Endothelial cell (in vitro differentiated cells): ENCODE measurements at regions not wholly inside any gene's neighbourhood (a gene's known extent, or its start where the extent isn't known, plus 50 kb on each side); places are given as distances from the start of the nearest gene placed in this dataset.
"Not testable (repeated sequence)": the region's sequence is repeated elsewhere in the genome, so short reads cannot be mapped to it uniquely, and the experiment has no call there.

Experiments
- DNase-seq: peaks from one replicate; pipeline ENCODE4 v3.0.0; 2021; ENCODE audit warnings: low spot score
- H3K27ac Mint-ChIP-seq: one replicate; pipeline ENCODE4 v1.8.0; 2021; ENCODE audit warnings: mixed read lengths, inconsistent platforms; ENCODE audit not compliant: unreplicated experiment
- H3K27me3 Mint-ChIP-seq: one replicate; pipeline ENCODE4 v1.8.0; 2021; ENCODE audit warnings: mild to moderate bottlenecking, moderate library complexity, mixed read lengths, inconsistent platforms; ENCODE audit not compliant: unreplicated experiment
- H3K36me3 Mint-ChIP-seq: one replicate; pipeline ENCODE4 v1.8.0; 2021; ENCODE audit warnings: mild to moderate bottlenecking, low read depth, mixed read lengths, inconsistent platforms; ENCODE audit not compliant: unreplicated experiment
- H3K4me1 Mint-ChIP-seq: one replicate; pipeline ENCODE4 v1.8.0; 2021; ENCODE audit warnings: mild to moderate bottlenecking, mixed read lengths, inconsistent platforms; ENCODE audit not compliant: unreplicated experiment
- H3K4me3 Mint-ChIP-seq: one replicate; pipeline ENCODE4 v1.8.0; 2021; ENCODE audit warnings: mild to moderate bottlenecking, mixed read lengths, inconsistent platforms; ENCODE audit not compliant: unreplicated experiment
- H3K9me3 Mint-ChIP-seq: one replicate; pipeline ENCODE4 v1.8.0; 2021; ENCODE audit warnings: mixed read lengths, inconsistent platforms; ENCODE audit not compliant: unreplicated experiment
- CTCF ChIP-seq: fragments of 200-600 bp; sonication (generic); IDR thresholded peaks from one replicate; pipeline ENCODE4 v1.5.0; 2021; ENCODE audit warnings: antibody characterized with exemption; ENCODE audit not compliant: unreplicated experiment

- Mint-ChIP-seq H3K9me3 (no peaks in the 10 kb centered on the region), H3K27me3 (peaks cover 1% of the 10 kb centered on the region), H3K36me3 (no peaks in the 10 kb centered on the region), H3K4me3 (peak overlapping the region; percentile 40), H3K27ac (no peak overlapping the region), H3K4me1 (peaks cover 4% of the 10 kb centered on the region)
- TF ChIP-seq CTCF, result no peak
- DNase-seq, result no peak
These were observed 94.8 kb upstream of the CDK13 start for GRCh38 chr7:39855325-39855674.

- not testable (repeated sequence) for H3K27me3 Mint-ChIP-seq, H3K9me3 Mint-ChIP-seq, H3K4me1 Mint-ChIP-seq, H3K36me3 Mint-ChIP-seq, H3K4me3 Mint-ChIP-seq, H3K27ac Mint-ChIP-seq
- DNase-seq, result peak; percentile 16
These were observed 86.3 kb upstream of the CDK13 start for GRCh38 chr7:39863675-39864322.

GRCh38 chr7:39869888-39870522 lies 80.1 kb upstream of the CDK13 start:
- not testable (repeated sequence) for H3K27ac Mint-ChIP-seq, H3K36me3 Mint-ChIP-seq, H3K9me3 Mint-ChIP-seq, H3K4me1 Mint-ChIP-seq, H3K4me3 Mint-ChIP-seq, DNase-seq, H3K27me3 Mint-ChIP-seq

- H3K9me3 Mint-ChIP-seq, H3K27ac Mint-ChIP-seq, H3K4me1 Mint-ChIP-seq, H3K36me3 Mint-ChIP-seq, H3K4me3 Mint-ChIP-seq, H3K27me3 Mint-ChIP-seq, DNase-seq: not testable (repeated sequence)
These were observed 78.4 kb upstream of the CDK13 start for GRCh38 chr7:39871610-39872009.

- DNase-seq, result no peak
- H3K9me3 Mint-ChIP-seq, result no peaks in the 10 kb centered on the region
- H3K4me3 Mint-ChIP-seq, result no peak overlapping the region
- peaks cover 2% of the 10 kb centered on the region for H3K27me3 Mint-ChIP-seq
- no peak overlapping the region for H3K27ac Mint-ChIP-seq
- H3K4me1 Mint-ChIP-seq, result no peaks in the 10 kb centered on the region
- H3K36me3 Mint-ChIP-seq, result no peaks in the 10 kb centered on the region
- no peak for TF ChIP-seq CTCF
These were observed 69.5 kb upstream of the CDK13 start for GRCh38 chr7:39880556-39880955.

- no peak for TF ChIP-seq CTCF
- no peak for DNase-seq
- Mint-ChIP-seq H3K27me3 (peaks cover 2% of the 10 kb centered on the region), H3K36me3 (no peaks in the 10 kb centered on the region), H3K4me1 (no peaks in the 10 kb centered on the region), H3K27ac (no peak overlapping the region), H3K9me3 (no peaks in the 10 kb centered on the region), H3K4me3 (no peak overlapping the region)
These were observed 67.8 kb upstream of the CDK13 start for GRCh38 chr7:39882148-39882784.
